Sigmoid colon (tissue), 6 donors: ENCODE measurements at regions not wholly inside any gene's neighbourhood (a gene's known extent, or its start where the extent isn't known, plus 50 kb on each side); places are given as distances from the start of the nearest gene placed in this dataset.
"Not testable (repeated sequence)": the region's sequence is repeated elsewhere in the genome, so short reads cannot be mapped to it uniquely, and the experiment has no call there.

Source experiments
- DNase-seq: peaks from one replicate; pipeline ENCODE4 v3.0.0-alpha.2; 2019
- H3K27ac ChIP-seq, 4 donors: fragments of 200-600 bp; sonication (generic); one replicate each; pipeline ENCODE4 v1.5.1; 2016 to 2019; ENCODE audit warnings: mild to moderate bottlenecking in 1 of 4
- H3K27me3 ChIP-seq, 3 donors: fragments of 200-600 bp; sonication (generic); one replicate each; pipeline ENCODE4 v1.5.1; 2019; ENCODE audit warnings: mild to moderate bottlenecking in 1 of 3
- H3K36me3 ChIP-seq, 4 donors: fragments of 200-600 bp; sonication (generic); one replicate each; pipeline ENCODE4 v1.5.1; 2016 to 2019
- H3K4me1 ChIP-seq, 4 donors: fragments of 200-600 bp; sonication (generic); one replicate each; pipeline ENCODE4 v1.5.1; 2017 to 2019
- H3K4me3 ChIP-seq, 4 donors: fragments of 200-600 bp; sonication (generic); one replicate each; pipeline ENCODE4 v1.5.1; 2017 to 2019; ENCODE audit warnings: mild to moderate bottlenecking in 2 of 4, moderate library complexity in 1 of 4
- H3K9me3 ChIP-seq, 4 donors: fragments of 200-600 bp in 3 of 4; sonication (generic) in 3 of 4; one replicate each; pipeline versions ENCODE4 v1.5.1 to v1.6.1; 2013 to 2019
- CTCF ChIP-seq, 4 experiments: fragments of 450-650 bp in 3 of 4; fragments of 200-600 bp in 1 of 4; IDR thresholded peaks; one replicate each; pipeline ENCODE4 v1.5.1; 2016 to 2019; ENCODE audit warnings: antibody characterized with exemption in 4 of 4, mild to moderate bottlenecking in 3 of 4, moderate library complexity in 2 of 4
- EP300 ChIP-seq, 4 donors: sonication (generic); formaldehyde crosslinking; IDR thresholded peaks; one replicate each; pipeline ENCODE4 v1.6.1; 2017; ENCODE audit warnings: antibody characterized with exemption in 4 of 4
- POLR2A ChIP-seq, 2 donors: fragments of 450-650 bp; IDR thresholded peaks; one replicate each; pipeline ENCODE4 v1.6.1; 2016; ENCODE audit warnings: antibody characterized with exemption in 2 of 2, mild to moderate bottlenecking in 2 of 2, moderate library complexity in 2 of 2
- POLR2AphosphoS5 ChIP-seq, 4 donors: sonication (generic); formaldehyde crosslinking; IDR thresholded peaks; one replicate each; pipeline ENCODE4 v1.6.1; 2017; ENCODE audit warnings: antibody characterized with exemption in 4 of 4
- WGBS, 2 donors: extraction: QIAGEN DNeasy Blood & Tissue Kit; methylation state at CpG; one replicate each; pipeline ENCODE4 v1.1.7; 2013; 5-methylcytosine and 5-hydroxymethylcytosine counted together
- intact Hi-C: fragments of 100-400 bp; cut with DNase I; formaldehyde crosslinking; loops from one replicate; pipeline ENCODE4 v1.15.1; 2023
- donor health status: healthy with polysubstance abuse.
- donor health status: healthy.

GRCh38 chr6:116994447-116994846, 117.4 kb downstream of the RFX6 start:
- no peak for TF ChIP-seq EP300 (IDR thresholded peaks at IDR 0.05)
- TF ChIP-seq CTCF (IDR thresholded peaks at IDR 0.05), result no peak
- no peak for TF ChIP-seq POLR2A (IDR thresholded peaks at IDR 0.05)
- TF ChIP-seq POLR2AphosphoS5 (IDR thresholded peaks at IDR 0.05), result no peak
- no peaks in the 10 kb centered on the region for H3K9me3 ChIP-seq
- DNase-seq, result no peak
- H3K36me3 ChIP-seq, result no peaks in the 10 kb centered on the region
- intact Hi-C loops, result no loop called here
- H3K27ac ChIP-seq, result no peak overlapping the region
- H3K27me3 ChIP-seq, result no peaks in the 10 kb centered on the region
- no peak overlapping the region for H3K4me3 ChIP-seq
- H3K4me1 ChIP-seq, result no peaks in the 10 kb centered on the region
- 91 to 92% methylated on average over 5 of the region's 5 CpGs for WGBS, 2 donors

GRCh38 chr6:116996842-116997241, 119.8 kb downstream of the RFX6 start:
- intact Hi-C loops, result no loop called here
- Histone ChIP-seq H3K4me3 (no peak overlapping the region), H3K27me3 (no peaks in the 10 kb centered on the region), H3K36me3 (no peaks in the 10 kb centered on the region), H3K4me1 (no peaks in the 10 kb centered on the region), H3K9me3 (no peaks in the 10 kb centered on the region), H3K27ac (no peak overlapping the region)
- no peak for DNase-seq
- TF ChIP-seq POLR2A (IDR thresholded peaks at IDR 0.05) (no peak), CTCF (IDR thresholded peaks at IDR 0.05) (no peak), POLR2AphosphoS5 (IDR thresholded peaks at IDR 0.05) (no peak), EP300 (IDR thresholded peaks at IDR 0.05) (no peak)
- 73 to 80% methylated on average over 5 of the region's 5 CpGs for WGBS, 2 donors

GRCh38 chr6:116997496-116997895, 120.5 kb downstream of the RFX6 start:
- no peak for DNase-seq
- Histone ChIP-seq H3K4me1 (no peaks in the 10 kb centered on the region), H3K36me3 (no peaks in the 10 kb centered on the region), H3K9me3 (no peaks in the 10 kb centered on the region), H3K27me3 (no peaks in the 10 kb centered on the region), H3K27ac (no peak overlapping the region), H3K4me3 (no peak overlapping the region)
- no peak for TF ChIP-seq EP300 (IDR thresholded peaks at IDR 0.05)
- no peak for TF ChIP-seq POLR2AphosphoS5 (IDR thresholded peaks at IDR 0.05)
- TF ChIP-seq POLR2A (IDR thresholded peaks at IDR 0.05), result no peak
- TF ChIP-seq CTCF (IDR thresholded peaks at IDR 0.05), result no peak
- WGBS, 2 donors, result 86% methylated on average over 6 of the region's 6 CpGs
- intact Hi-C loops, result no loop called here

GRCh38 chr6:117007659-117008058, 130.6 kb downstream of the RFX6 start:
- DNase-seq, result no peak
- H3K27ac ChIP-seq, result no peak overlapping the region
- TF ChIP-seq POLR2AphosphoS5 (IDR thresholded peaks at IDR 0.05) (no peak), EP300 (IDR thresholded peaks at IDR 0.05) (no peak), POLR2A (IDR thresholded peaks at IDR 0.05) (no peak)
- no peak overlapping the region for H3K4me3 ChIP-seq
- no peaks in the 10 kb centered on the region for H3K36me3 ChIP-seq
- peaks cover 0 to 2% (median 0%) of the 10 kb centered on the region in 4 donors for H3K9me3 ChIP-seq
- no peaks in the 10 kb centered on the region for H3K27me3 ChIP-seq
- no peaks in the 10 kb centered on the region for H3K4me1 ChIP-seq
- WGBS, 2 donors, result 82 to 86% methylated on average over 3 of the region's 3 CpGs
- intact Hi-C loops, result no loop called here

GRCh38 chr6:117008618-117009017, 131.6 kb downstream of the RFX6 start:
- DNase-seq, result no peak
- Histone ChIP-seq H3K9me3 (peaks cover 0 to 2% (median 0%) of the 10 kb centered on the region in 4 donors), H3K4me1 (no peaks in the 10 kb centered on the region), H3K4me3 (no peak overlapping the region), H3K27me3 (no peaks in the 10 kb centered on the region), H3K27ac (no peak overlapping the region), H3K36me3 (no peaks in the 10 kb centered on the region)
- intact Hi-C loops, result no loop called here
- TF ChIP-seq CTCF (IDR thresholded peaks at IDR 0.05) (no peak), POLR2AphosphoS5 (IDR thresholded peaks at IDR 0.05) (no peak), EP300 (IDR thresholded peaks at IDR 0.05) (no peak), POLR2A (IDR thresholded peaks at IDR 0.05) (no peak)
- 94 to 95% methylated on average over 3 of the region's 3 CpGs for WGBS, 2 donors

GRCh38 chr6:117014641-117015473, 137.8 kb downstream of the RFX6 start:
- 95 to 96% methylated on average over 43 of the region's 43 CpGs for WGBS, 2 donors
- DNase-seq, H3K9me3 ChIP-seq, H3K4me1 ChIP-seq, H3K4me3 ChIP-seq, H3K27me3 ChIP-seq, intact Hi-C loops, H3K36me3 ChIP-seq, H3K27ac ChIP-seq: not testable (repeated sequence)

GRCh38 chr6:117015474-117015804, 138.4 kb downstream of the RFX6 start:
- H3K36me3 ChIP-seq, H3K9me3 ChIP-seq, intact Hi-C loops, H3K27ac ChIP-seq, H3K4me3 ChIP-seq, H3K4me1 ChIP-seq, DNase-seq, H3K27me3 ChIP-seq: not testable (repeated sequence)
- 88% methylated on average over 4 of the region's 4 CpGs for WGBS, 2 donors
